ENCODE measurements at regions not wholly inside any gene's neighbourhood (a gene's known extent, or its start where the extent isn't known, plus 50 kb on each side); places are given as distances from the start of the nearest gene placed in this dataset.

DNA sequence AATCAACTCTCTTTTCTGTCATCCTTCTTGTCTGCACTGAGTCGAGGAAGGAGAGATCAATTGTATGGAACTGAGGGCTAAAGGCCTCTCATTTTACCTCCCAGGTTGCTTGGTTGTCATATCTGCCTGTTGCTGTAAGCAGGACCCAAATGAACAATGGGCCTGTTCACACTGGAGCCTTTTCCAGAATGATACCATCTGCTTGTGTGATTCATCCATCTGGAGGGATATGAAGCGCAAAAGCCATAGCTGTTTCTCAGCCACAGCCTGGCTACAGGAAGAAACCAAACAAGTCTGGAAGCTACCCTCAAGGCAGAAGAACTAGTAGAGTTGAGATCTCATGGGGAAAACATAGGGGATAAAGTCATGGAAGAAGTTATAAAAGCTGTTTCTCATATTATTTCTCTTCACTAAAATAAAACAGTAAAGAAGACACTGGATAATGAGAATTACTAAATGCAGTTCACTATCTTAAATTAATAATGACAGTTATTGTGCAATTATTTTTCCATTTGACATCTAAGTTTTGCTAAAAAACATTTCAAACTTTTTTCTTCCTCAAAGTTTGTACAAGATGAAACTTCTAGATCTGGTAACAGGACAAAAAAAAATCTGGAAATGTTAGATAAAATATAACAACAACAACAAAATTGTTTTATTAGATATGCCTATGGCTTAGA lies 106.3 kb downstream of the SPTSSA start:
- H3K4me3 Mint-ChIP-seq, result no peak overlapping the region
- no peaks in the 10 kb centered on the region for H3K27me3 Mint-ChIP-seq (ENCODE audit: low read depth)
- DNase-seq (ENCODE audit: low spot score), result no peak
- no peaks in the 10 kb centered on the region for H3K36me3 Mint-ChIP-seq
- ChIA-PET POLR2A (no interaction called here), CTCF (interaction anchor here (1.3 kb wide), 2 partner anchors 24 to 84 kb away, joined by 3 to 6 read pairs; no protein-coding TSS in a partner anchor)
- H3K9me3 Mint-ChIP-seq, result no peaks in the 10 kb centered on the region
- H3K27ac Mint-ChIP-seq, result no peak overlapping the region
- TF ChIP-seq, protein P1, sequence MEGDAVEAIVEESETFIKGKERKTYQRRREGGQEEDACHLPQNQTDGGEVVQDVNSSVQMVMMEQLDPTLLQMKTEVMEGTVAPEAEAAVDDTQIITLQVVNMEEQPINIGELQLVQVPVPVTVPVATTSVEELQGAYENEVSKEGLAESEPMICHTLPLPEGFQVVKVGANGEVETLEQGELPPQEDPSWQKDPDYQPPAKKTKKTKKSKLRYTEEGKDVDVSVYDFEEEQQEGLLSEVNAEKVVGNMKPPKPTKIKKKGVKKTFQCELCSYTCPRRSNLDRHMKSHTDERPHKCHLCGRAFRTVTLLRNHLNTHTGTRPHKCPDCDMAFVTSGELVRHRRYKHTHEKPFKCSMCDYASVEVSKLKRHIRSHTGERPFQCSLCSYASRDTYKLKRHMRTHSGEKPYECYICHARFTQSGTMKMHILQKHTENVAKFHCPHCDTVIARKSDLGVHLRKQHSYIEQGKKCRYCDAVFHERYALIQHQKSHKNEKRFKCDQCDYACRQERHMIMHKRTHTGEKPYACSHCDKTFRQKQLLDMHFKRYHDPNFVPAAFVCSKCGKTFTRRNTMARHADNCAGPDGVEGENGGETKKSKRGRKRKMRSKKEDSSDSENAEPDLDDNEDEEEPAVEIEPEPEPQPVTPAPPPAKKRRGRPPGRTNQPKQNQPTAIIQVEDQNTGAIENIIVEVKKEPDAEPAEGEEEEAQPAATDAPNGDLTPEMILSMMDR (IDR thresholded peaks at IDR 0.05), result no peak
- no peak for TF ChIP-seq FOXP1 (CRISPR knock-in tag; IDR thresholded peaks at IDR 0.05; ENCODE audit: borderline replicate concordance)
- no peak for ATAC-seq
- peaks cover 6% of the 10 kb centered on the region; the same call in 1 of the 2 replicates for H3K4me1 Mint-ChIP-seq

DNA sequence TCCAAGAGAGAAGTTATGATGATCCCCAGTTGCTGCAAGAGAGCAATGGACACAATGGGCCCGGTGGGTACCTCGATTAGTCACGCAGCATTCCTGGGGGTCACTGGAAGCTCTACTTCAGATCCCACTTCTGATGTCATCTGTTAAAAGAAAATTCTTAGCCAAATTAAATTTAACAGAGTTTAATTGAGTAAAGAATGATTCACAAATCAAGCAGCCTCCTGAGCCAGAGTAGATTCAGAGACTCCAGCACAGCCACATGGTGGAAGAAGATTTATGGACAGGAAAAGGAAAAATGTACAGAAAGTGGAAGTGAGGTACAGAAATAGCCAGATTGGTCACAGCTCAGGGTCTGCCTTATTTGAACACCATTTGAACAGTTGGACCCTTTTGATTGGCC lies 107.5 kb downstream of the SPTSSA start:
- H3K36me3 Mint-ChIP-seq, result no peaks in the 10 kb centered on the region
- TF ChIP-seq ATF2 (CRISPR knock-in tag; IDR thresholded peaks at IDR 0.05; ENCODE audit: borderline replicate concordance, low read depth), result no peak
- DNase-seq (ENCODE audit: low spot score) (no peak), ATAC-seq (no peak)
- H3K9me3 Mint-ChIP-seq, result no peaks in the 10 kb centered on the region
- no peak overlapping the region for H3K4me3 Mint-ChIP-seq
- H3K4me1 Mint-ChIP-seq, result peaks cover 5% of the 10 kb centered on the region; the same call in 1 of the 2 replicates
- POLR2A ChIA-PET, result no interaction called here
- no peak overlapping the region for H3K27ac Mint-ChIP-seq
- H3K27me3 Mint-ChIP-seq (ENCODE audit: low read depth), result no peaks in the 10 kb centered on the region
- CTCF ChIA-PET, result interaction anchor here (0.7 to 1.3 kb wide), 2 partner anchors 10 to 23 kb away, joined by 5 to 6 read pairs; no protein-coding TSS in a partner anchor

GRCh38 chr14:34350903-34351302 lies 111.1 kb downstream of the SPTSSA start:
- Mint-ChIP-seq H3K27ac (no peak overlapping the region), H3K4me3 (no peak overlapping the region), H3K9me3 (peaks cover 19% of the 10 kb centered on the region), H3K4me1 (0 out of 2 replicates have a peak, but pooled peaks cover 2% of the 10 kb centered on the region), H3K27me3 (ENCODE audit: low read depth) (no peaks in the 10 kb centered on the region), H3K36me3 (peaks cover 17% of the 10 kb centered on the region)
- ATAC-seq (no peak), DNase-seq (ENCODE audit: low spot score) (no peak)
- ChIA-PET CTCF (no interaction called here), POLR2A (no interaction called here)
- no peak for TF ChIP-seq PREB (CRISPR knock-in tag; IDR thresholded peaks at IDR 0.05; ENCODE audit: borderline replicate concordance)
- TF ChIP-seq FOXK1 (CRISPR knock-in tag; IDR thresholded peaks at IDR 0.05), result no peak
- TF ChIP-seq EMX1 (CRISPR knock-in tag; IDR thresholded peaks at IDR 0.05), result no peak
- TF ChIP-seq FOXP1 (CRISPR knock-in tag; IDR thresholded peaks at IDR 0.05; ENCODE audit: borderline replicate concordance), result no peak
- no peak for TF ChIP-seq CBFB (CRISPR knock-in tag; IDR thresholded peaks at IDR 0.05; ENCODE audit: low read depth)
- TF ChIP-seq AFF4 (CRISPR knock-in tag; IDR thresholded peaks at IDR 0.05; ENCODE audit: borderline replicate concordance), result no peak
- TF ChIP-seq NFATC4 (CRISPR knock-in tag; IDR thresholded peaks at IDR 0.05), result no peak
- TF ChIP-seq, protein P2, sequence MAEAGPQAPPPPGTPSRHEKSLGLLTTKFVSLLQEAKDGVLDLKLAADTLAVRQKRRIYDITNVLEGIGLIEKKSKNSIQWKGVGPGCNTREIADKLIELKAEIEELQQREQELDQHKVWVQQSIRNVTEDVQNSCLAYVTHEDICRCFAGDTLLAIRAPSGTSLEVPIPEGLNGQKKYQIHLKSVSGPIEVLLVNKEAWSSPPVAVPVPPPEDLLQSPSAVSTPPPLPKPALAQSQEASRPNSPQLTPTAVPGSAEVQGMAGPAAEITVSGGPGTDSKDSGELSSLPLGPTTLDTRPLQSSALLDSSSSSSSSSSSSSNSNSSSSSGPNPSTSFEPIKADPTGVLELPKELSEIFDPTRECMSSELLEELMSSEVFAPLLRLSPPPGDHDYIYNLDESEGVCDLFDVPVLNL (CRISPR knock-in tag; IDR thresholded peaks at IDR 0.05; ENCODE audit: borderline replicate concordance, low read depth), result no peak
- no peak for TF ChIP-seq OVOL2 (CRISPR knock-in tag; IDR thresholded peaks at IDR 0.05; ENCODE audit: borderline replicate concordance)
- no peak for TF ChIP-seq USF2 (CRISPR knock-in tag; IDR thresholded peaks at IDR 0.05)
- no peak for TF ChIP-seq PRRX2 (CRISPR knock-in tag; IDR thresholded peaks at IDR 0.05)
